CD4-positive, alpha-beta T cell treated with Interferon alpha-2 for 1 hour (primary cell): ENCODE measurements at regions not wholly inside any gene's neighbourhood (a gene's known extent, or its start where the extent isn't known, plus 50 kb on each side); places are given as distances from the start of the nearest gene placed in this dataset.

Experiments used
- DNase-seq, 2 donors: peaks; one replicate each; pipeline ENCODE4 v3.0.0-alpha.2; 2020 to 2022

GRCh38 chr11:28457481-28458065 lies 349.4 kb downstream of the METTL15 start:
- no peak for DNase-seq

DNA sequence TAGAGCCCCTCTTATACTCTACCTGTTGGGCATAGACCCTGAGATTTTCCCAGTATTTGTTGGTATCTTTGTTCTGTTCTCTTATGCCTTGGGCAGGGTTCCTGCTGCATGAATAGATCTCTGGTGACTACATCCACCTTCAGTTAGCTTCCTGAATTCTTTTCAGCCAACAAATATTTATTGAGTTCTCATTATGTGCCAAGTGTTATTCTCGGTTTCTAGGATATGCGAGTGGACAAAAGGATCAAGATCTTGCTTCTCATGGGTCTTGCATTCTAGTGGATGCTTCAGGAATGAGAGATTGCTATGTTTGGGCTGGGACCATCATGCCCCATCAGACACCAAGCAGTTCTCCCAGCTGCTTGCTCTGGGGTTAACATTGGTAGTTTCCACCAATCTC lies 340.0 kb downstream of the METTL15 start:
- no peak for DNase-seq

- no peak for DNase-seq
Observed at GRCh38 chr11:28447226-28447625, 339.0 kb downstream of the METTL15 start.

DNA sequence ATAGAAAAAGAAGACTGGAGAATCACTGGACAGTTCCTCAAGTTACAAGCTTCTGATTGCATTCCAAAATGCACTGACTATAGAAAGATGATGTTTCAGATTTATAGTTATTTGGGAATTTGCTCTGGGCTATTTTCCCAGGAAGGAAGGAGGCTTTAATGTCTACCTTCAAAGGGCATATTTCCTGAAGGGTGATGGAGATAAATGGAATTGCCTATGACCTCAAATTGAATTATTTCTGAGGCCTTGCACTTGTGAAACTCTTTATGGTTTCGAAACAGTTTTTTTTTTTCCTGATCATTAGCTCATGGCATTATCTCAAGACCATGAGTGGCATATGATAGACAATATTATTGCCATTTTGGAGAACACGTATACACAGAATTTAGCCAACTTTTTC lies 333.9 kb downstream of the METTL15 start:
- no peak for DNase-seq

GRCh38 chr11:28439403-28439802 lies 331.2 kb downstream of the METTL15 start:
- no peak for DNase-seq

GRCh38 chr11:28420099-28420498 lies 311.9 kb downstream of the METTL15 start:
- no peak for DNase-seq

- DNase-seq: no peak
Observed at GRCh38 chr11:28417601-28418323, 309.6 kb downstream of the METTL15 start.

- no peak for DNase-seq
Observed at GRCh38 chr11:28412029-28412428, 303.8 kb downstream of the METTL15 start.

GRCh38 chr11:28401446-28401845 lies 293.3 kb downstream of the METTL15 start:
- no peak for DNase-seq

DNA sequence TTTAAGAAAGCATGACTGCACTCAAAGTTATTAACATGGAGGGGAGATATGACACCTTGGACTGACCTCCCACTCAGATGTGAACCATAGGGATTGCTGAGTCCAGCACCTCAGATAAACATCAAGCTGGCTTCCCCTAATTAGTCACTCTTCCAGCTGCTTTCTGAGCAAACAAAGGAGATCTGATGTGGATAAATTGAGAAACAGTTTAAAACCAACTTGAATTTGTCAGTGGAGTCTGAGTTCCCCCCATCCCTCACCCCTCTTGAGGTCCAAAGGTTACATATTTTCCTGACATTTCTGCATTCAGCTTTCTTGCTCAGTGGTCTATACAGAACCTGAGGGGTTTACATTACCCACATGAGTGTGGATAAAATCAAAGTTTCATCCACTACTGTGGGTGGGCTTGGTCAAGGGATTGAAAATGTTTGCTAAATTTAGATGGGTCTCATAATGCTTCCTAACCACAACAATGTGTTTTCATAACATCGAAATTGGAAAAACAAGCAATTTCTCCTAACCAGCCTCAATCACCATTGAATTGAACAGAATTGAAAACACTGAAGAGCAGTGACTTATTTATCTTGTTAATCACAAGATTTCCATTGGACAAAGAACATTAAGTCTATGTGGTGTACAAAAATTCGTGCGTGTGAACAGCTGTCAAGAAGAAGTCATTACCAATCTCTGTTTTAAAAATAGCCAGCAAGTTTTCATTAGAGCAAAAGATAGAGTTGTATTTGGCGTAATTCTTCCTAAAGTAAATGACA lies 292.3 kb downstream of the METTL15 start:
- no peak for DNase-seq

- no peak for DNase-seq
Observed at GRCh38 chr11:28393348-28393747, 285.2 kb downstream of the METTL15 start.

DNA sequence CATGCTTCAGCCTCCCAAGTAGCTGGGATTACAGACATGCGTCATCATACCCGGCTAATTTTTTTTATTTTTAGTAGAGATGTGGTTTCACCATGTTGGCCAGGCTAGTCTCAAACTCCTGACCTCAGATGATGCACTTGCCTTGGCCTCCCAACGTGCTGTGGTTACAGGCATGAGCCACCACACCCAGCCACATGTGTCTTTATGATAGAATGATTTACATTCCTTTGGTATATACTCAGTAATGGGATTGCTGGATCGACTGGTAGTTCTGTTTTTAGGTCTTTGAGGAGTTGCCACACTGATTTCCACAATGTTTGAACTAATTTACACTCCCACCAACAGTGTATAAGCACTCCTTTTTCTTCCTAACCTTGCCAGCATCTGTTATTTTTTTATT lies 276.2 kb downstream of the METTL15 start:
- DNase-seq: no peak

- DNase-seq: no peak
Observed at GRCh38 chr11:28383456-28383855, 275.3 kb downstream of the METTL15 start.
